Trophoblast cell (in vitro differentiated cells and primary cell): ENCODE measurements at regions not wholly inside any gene's neighbourhood (a gene's known extent, or its start where the extent isn't known, plus 50 kb on each side); places are given as distances from the start of the nearest gene placed in this dataset.

Experiments
- DNase-seq, 2 donors: peaks; one replicate each; pipeline ENCODE4 v3.0.0-alpha.2; 2016
- H2AFZ ChIP-seq: 2 replicates; pipeline ENCODE4 v1.6.1; 2013; ENCODE audit warnings: low read length, moderate library complexity, mild to moderate bottlenecking; ENCODE audit not compliant: insufficient read depth, poor library complexity
- H2AK5ac ChIP-seq: 2 replicates; pipeline ENCODE4 v1.6.1; 2013; ENCODE audit warnings: mild to moderate bottlenecking, low read length
- H2BK120ac ChIP-seq: 2 replicates; pipeline ENCODE4 v1.6.1; 2013; ENCODE audit warnings: low read length, mild to moderate bottlenecking, moderate library complexity; ENCODE audit not compliant: insufficient read depth, poor library complexity
- H2BK12ac ChIP-seq: 2 replicates; pipeline ENCODE4 v1.6.1; 2013; ENCODE audit warnings: mild to moderate bottlenecking, low read length, moderate library complexity
- H2BK5ac ChIP-seq: 2 replicates; pipeline ENCODE4 v1.6.1; 2013; ENCODE audit warnings: low read length, low read depth, moderate library complexity, mild to moderate bottlenecking; ENCODE audit not compliant: poor library complexity
- H3K14ac ChIP-seq: 2 replicates; pipeline ENCODE4 v1.6.1; 2013; ENCODE audit warnings: mild to moderate bottlenecking, low read length
- H3K18ac ChIP-seq: 2 replicates; pipeline ENCODE4 v1.6.1; 2013; ENCODE audit warnings: mild to moderate bottlenecking, low read length
- H3K23ac ChIP-seq: 2 replicates; pipeline ENCODE4 v1.6.1; 2013; ENCODE audit warnings: low read length
- H3K27ac ChIP-seq: 2 replicates; pipeline ENCODE4 v1.5.1; 2013; ENCODE audit warnings: low read depth, mild to moderate bottlenecking, inconsistent platforms, low read length, moderate library complexity
- H3K27me3 ChIP-seq: 2 replicates; pipeline ENCODE4 v1.6.1; 2013; ENCODE audit warnings: inconsistent platforms, mild to moderate bottlenecking, low read length, moderate library complexity; ENCODE audit not compliant: insufficient read depth
- H3K36me3 ChIP-seq, 2 experiments: 1 replicate in 1 of 2; 2 replicates in 1 of 2; pipeline ENCODE4 v1.6.1; 2013; ENCODE audit warnings: low read length in 2 of 2, mild to moderate bottlenecking in 2 of 2, moderate library complexity in 1 of 2; ENCODE audit not compliant: insufficient read depth in 2 of 2, control insufficient read depth in 1 of 2
- H3K4ac ChIP-seq: 2 replicates; pipeline ENCODE4 v1.6.1; 2013; ENCODE audit warnings: low read depth, mild to moderate bottlenecking, low read length, moderate library complexity
- H3K4me1 ChIP-seq, 2 experiments: 1 replicate in 1 of 2; 2 replicates in 1 of 2; pipeline ENCODE4 v1.6.1; 2013; ENCODE audit warnings: low read length in 2 of 2, mild to moderate bottlenecking in 2 of 2, moderate library complexity in 1 of 2; ENCODE audit not compliant: insufficient read depth in 2 of 2, control insufficient read depth in 1 of 2
- H3K4me2 ChIP-seq: 2 replicates; pipeline ENCODE4 v1.6.1; 2013; ENCODE audit warnings: inconsistent platforms, mild to moderate bottlenecking, low read length, moderate library complexity
- H3K4me3 ChIP-seq: 2 replicates; pipeline ENCODE4 v1.5.1; 2013; ENCODE audit warnings: mild to moderate bottlenecking, low read depth, low read length, inconsistent platforms
- H3K79me1 ChIP-seq: one replicate; pipeline ENCODE4 v1.6.1; 2013; ENCODE audit warnings: low read length
- H3K79me2 ChIP-seq: 2 replicates; pipeline ENCODE4 v1.6.1; 2013; ENCODE audit warnings: low read length, mild to moderate bottlenecking; ENCODE audit not compliant: control insufficient read depth, insufficient read depth, poor library complexity
- H3K9ac ChIP-seq: 2 replicates; pipeline ENCODE4 v1.6.1; 2013; ENCODE audit warnings: mild to moderate bottlenecking, low read length
- H3K9me3 ChIP-seq: 2 replicates; pipeline ENCODE4 v1.6.1; 2013; ENCODE audit warnings: low read depth, mild to moderate bottlenecking, control low read depth, inconsistent platforms, low read length; ENCODE audit not compliant: insufficient read depth
- H4K12ac ChIP-seq: 2 replicates; pipeline ENCODE4 v1.6.1; 2013; ENCODE audit warnings: low read depth, mild to moderate bottlenecking, low read length, moderate library complexity
- H4K8ac ChIP-seq: 2 replicates; pipeline ENCODE4 v1.6.1; 2013; ENCODE audit warnings: low read depth, mild to moderate bottlenecking, low read length, moderate library complexity
- H4K91ac ChIP-seq: one replicate; pipeline ENCODE4 v1.6.1; 2013; ENCODE audit warnings: low read depth, mild to moderate bottlenecking, low read length, moderate library complexity
- whole genome bisulfite sequencing: extraction: QIAGEN DNeasy Blood & Tissue Kit; methylation state at CpG from one replicate; pipeline ENCODE4 v1.1.7; 2013; ENCODE audit warnings: missing lambda C conversion rate; ENCODE audit not compliant: insufficient read length, insufficient coverage; ENCODE audit errors: extremely low coverage; 5-methylcytosine and 5-hydroxymethylcytosine counted together

DNA sequence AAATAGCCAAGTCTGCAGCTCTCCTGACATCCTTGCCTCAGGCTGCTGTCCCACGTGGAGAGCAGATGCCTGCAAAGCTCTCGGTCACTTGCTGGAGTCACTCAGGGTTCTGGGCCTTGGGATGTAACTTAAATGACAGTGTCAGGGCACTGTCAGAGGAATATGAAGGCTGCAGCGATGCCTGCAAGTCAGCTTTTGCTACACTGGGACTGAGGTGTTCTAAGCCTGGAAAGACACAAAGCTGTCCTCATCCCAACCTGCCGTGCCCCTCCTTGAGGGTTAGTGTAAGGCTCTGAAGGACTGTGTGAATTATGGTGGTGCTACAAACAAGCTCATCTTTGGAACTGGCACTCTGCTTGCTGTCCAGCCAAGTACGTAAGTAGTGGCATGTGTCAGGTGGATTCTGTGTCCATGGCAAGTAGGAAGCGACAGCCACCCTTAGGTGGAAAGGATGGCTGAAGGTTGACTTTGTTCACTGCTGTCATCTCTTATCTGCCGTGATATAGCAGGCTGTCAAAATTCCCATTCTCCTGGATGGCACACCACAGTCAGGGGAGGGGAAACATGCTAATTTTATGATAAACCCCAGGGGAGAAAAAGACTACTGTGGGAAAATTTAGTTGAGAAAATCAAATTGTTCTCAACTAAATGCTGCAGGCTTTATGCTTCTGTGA lies 79.9 kb downstream of the DAD1 start:
- Histone ChIP-seq H3K18ac (no peak overlapping the region), H3K9me3 (no peaks in the 10 kb centered on the region), H3K79me2 (no peaks in the 10 kb centered on the region), H3K4me1 (peaks cover 0 to 4% of the 10 kb centered on the region in 2 experiments), H2AK5ac (no peak overlapping the region), H2BK5ac (no peak overlapping the region), H3K27ac (no peak overlapping the region), H4K12ac (no peak overlapping the region), H3K4me2 (no peak overlapping the region), H4K8ac (no peak overlapping the region), H3K23ac (no peak overlapping the region), H2BK120ac (no peak overlapping the region), H3K79me1 (no peaks in the 10 kb centered on the region), H4K91ac (no peak overlapping the region), H3K9ac (no peak overlapping the region), H3K27me3 (no peaks in the 10 kb centered on the region), H3K4me3 (no peak overlapping the region), H3K36me3 (no peaks in the 10 kb centered on the region), H3K4ac (no peak overlapping the region), H2BK12ac (no peak overlapping the region), H3K14ac (no peak overlapping the region), H2AFZ (no peak overlapping the region)
- WGBS: no CpG with 5 or more reads among the region's 7 CpGs
- no peak for DNase-seq

GRCh38 chr14:22508662-22509035 lies 80.4 kb downstream of the DAD1 start:
- Histone ChIP-seq H3K79me1 (no peaks in the 10 kb centered on the region), H3K9me3 (no peaks in the 10 kb centered on the region), H3K79me2 (no peaks in the 10 kb centered on the region), H2AFZ (no peak overlapping the region), H2BK12ac (no peak overlapping the region), H3K27me3 (no peaks in the 10 kb centered on the region), H3K18ac (no peak overlapping the region), H2BK5ac (no peak overlapping the region), H4K91ac (no peak overlapping the region), H4K8ac (no peak overlapping the region), H2AK5ac (no peak overlapping the region), H3K9ac (no peak overlapping the region), H3K23ac (no peak overlapping the region), H3K4me3 (no peak overlapping the region), H3K4me1 (peaks cover 0 to 4% of the 10 kb centered on the region in 2 experiments), H4K12ac (no peak overlapping the region), H3K4ac (no peak overlapping the region), H3K36me3 (no peaks in the 10 kb centered on the region), H3K14ac (no peak overlapping the region), H2BK120ac (no peak overlapping the region), H3K27ac (no peak overlapping the region), H3K4me2 (no peak overlapping the region)
- no peak for DNase-seq
- no CpG with 5 or more reads among the region's 4 CpGs for WGBS

DNA sequence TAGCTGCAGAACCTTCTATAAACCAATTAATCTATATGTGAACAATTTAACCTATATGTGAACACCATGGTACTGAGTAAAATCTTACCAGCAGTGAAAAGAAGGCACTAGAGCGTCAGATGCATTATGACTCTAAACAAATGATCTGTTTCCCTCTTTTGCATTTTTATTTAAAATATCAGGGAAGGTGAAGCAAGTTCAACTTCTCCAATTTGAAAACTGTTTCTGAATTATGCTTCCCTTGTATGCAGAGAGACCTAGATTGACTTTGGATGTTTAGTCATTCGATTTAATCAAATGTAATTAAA lies 80.9 kb downstream of the DAD1 start:
- Histone ChIP-seq H3K9ac (no peak overlapping the region), H3K79me1 (no peaks in the 10 kb centered on the region), H2BK5ac (no peak overlapping the region), H3K23ac (no peak overlapping the region), H3K79me2 (no peaks in the 10 kb centered on the region), H3K27ac (no peak overlapping the region), H3K4ac (no peak overlapping the region), H2BK120ac (no peak overlapping the region), H3K27me3 (no peaks in the 10 kb centered on the region), H3K9me3 (no peaks in the 10 kb centered on the region), H3K36me3 (no peaks in the 10 kb centered on the region), H3K4me1 (peaks cover 0 to 4% of the 10 kb centered on the region in 2 experiments), H2AFZ (no peak overlapping the region), H4K8ac (no peak overlapping the region), H2AK5ac (no peak overlapping the region), H4K12ac (no peak overlapping the region), H2BK12ac (no peak overlapping the region), H3K4me2 (no peak overlapping the region), H3K14ac (no peak overlapping the region), H3K18ac (no peak overlapping the region), H3K4me3 (no peak overlapping the region), H4K91ac (no peak overlapping the region)
- WGBS: no CpG with 5 or more reads among the region's 2 CpGs
- DNase-seq: no peak

- Histone ChIP-seq H3K18ac (no peak overlapping the region), H3K27me3 (no peaks in the 10 kb centered on the region), H3K79me1 (no peaks in the 10 kb centered on the region), H3K14ac (no peak overlapping the region), H3K79me2 (no peaks in the 10 kb centered on the region), H4K8ac (no peak overlapping the region), H2BK5ac (no peak overlapping the region), H3K27ac (no peak overlapping the region), H3K9ac (no peak overlapping the region), H3K4me1 (peaks cover 4 to 8% of the 10 kb centered on the region in 2 experiments), H2AK5ac (no peak overlapping the region), H4K91ac (no peak overlapping the region), H4K12ac (no peak overlapping the region), H2AFZ (no peak overlapping the region), H3K4me2 (no peak overlapping the region), H2BK12ac (no peak overlapping the region), H3K36me3 (no peaks in the 10 kb centered on the region), H3K4ac (no peak overlapping the region), H3K23ac (no peak overlapping the region), H3K9me3 (no peaks in the 10 kb centered on the region), H2BK120ac (no peak overlapping the region), H3K4me3 (no peak overlapping the region)
- DNase-seq: no peak
- no CpG with 5 or more reads among the region's 2 CpGs for WGBS
Measured at GRCh38 chr14:22506778-22507351, 82.2 kb downstream of the DAD1 start.
